BE2C (cell line): ENCODE measurements at regions not wholly inside any gene's neighbourhood (a gene's known extent, or its start where the extent isn't known, plus 50 kb on each side); places are given as distances from the start of the nearest gene placed in this dataset.

Experiments used
- DNase-seq: peaks from one replicate; pipeline ENCODE4 v3.0.0-alpha.2; 2020
- H3K27me3 ChIP-seq: fragments of 250-450 bp; sonication (Bioruptor Pico); 2 replicates; pipeline ENCODE4 v1.5.1; 2020; ENCODE audit warnings: mild to moderate bottlenecking
- H3K36me3 ChIP-seq: fragments of 250-450 bp; sonication (Bioruptor Pico); 2 replicates; pipeline ENCODE4 v1.5.1; 2020; ENCODE audit warnings: mild to moderate bottlenecking
- H3K4me1 ChIP-seq: fragments of 250-450 bp; sonication (Bioruptor Pico); 2 replicates; pipeline ENCODE4 v1.5.1; 2020
- H3K4me3 ChIP-seq: 2 replicates; pipeline ENCODE4 v1.5.1; 2011; ENCODE audit warnings: low read depth, low read length
- H3K9me3 ChIP-seq: fragments of 250-450 bp; sonication (Bioruptor Pico); 2 replicates; pipeline ENCODE4 v1.5.1; 2020
- CTCF ChIP-seq: IDR thresholded peaks from 2 replicates; pipeline ENCODE4 v1.5.1; 2012; ENCODE audit warnings: mild to moderate bottlenecking, low read depth, low read length

- Histone ChIP-seq H3K4me1 (no peaks in the 10 kb centered on the region), H3K27me3 (peaks cover 12% of the 10 kb centered on the region; the same call in 1 of the 2 replicates), H3K4me3 (no peak overlapping the region), H3K36me3 (no peaks in the 10 kb centered on the region), H3K9me3 (no peaks in the 10 kb centered on the region; the same call in none of the 2 replicates)
- no peak for DNase-seq
- no peak for TF ChIP-seq CTCF
Observed at GRCh38 chr12:111010916-111011657, 90.7 kb upstream of the MYL2 start.

- H3K36me3 ChIP-seq: no peaks in the 10 kb centered on the region
- H3K4me1 ChIP-seq: no peaks in the 10 kb centered on the region
- no peak for DNase-seq
- H3K27me3 ChIP-seq: peaks cover 9% of the 10 kb centered on the region; the same call in 1 of the 2 replicates
- no peak overlapping the region for H3K4me3 ChIP-seq
- no peaks in the 10 kb centered on the region; the same call in none of the 2 replicates for H3K9me3 ChIP-seq
- TF ChIP-seq CTCF: no peak
Observed at GRCh38 chr12:111010061-111010460, 89.7 kb upstream of the MYL2 start.

- Histone ChIP-seq H3K4me1 (no peaks in the 10 kb centered on the region), H3K27me3 (0 out of 2 replicates have a peak, but pooled peaks cover 4% of the 10 kb centered on the region), H3K4me3 (no peak overlapping the region), H3K9me3 (no peaks in the 10 kb centered on the region; the same call in none of the 2 replicates), H3K36me3 (no peaks in the 10 kb centered on the region)
- no peak for TF ChIP-seq CTCF
- DNase-seq: no peak
Observed at GRCh38 chr12:111006621-111007020, 86.2 kb upstream of the MYL2 start.

GRCh38 chr12:110998971-110999370 is 78.6 kb upstream of the MYL2 start:
- H3K36me3 ChIP-seq: no peaks in the 10 kb centered on the region
- H3K9me3 ChIP-seq: peaks cover 6% of the 10 kb centered on the region; the same call in 1 of the 2 replicates
- TF ChIP-seq CTCF: no peak

GRCh38 chr12:110998165-110998564 is 77.8 kb upstream of the MYL2 start:
- no peak for DNase-seq
- H3K4me3 ChIP-seq: no peak overlapping the region
- H3K36me3 ChIP-seq: no peaks in the 10 kb centered on the region
- H3K4me1 ChIP-seq: no peaks in the 10 kb centered on the region
- peaks cover 6% of the 10 kb centered on the region; the same call in 1 of the 2 replicates for H3K9me3 ChIP-seq
- TF ChIP-seq CTCF: no peak
- no peaks in the 10 kb centered on the region for H3K27me3 ChIP-seq

More at GRCh38 chr12:110998971-110999370, 78.6 kb upstream of the MYL2 start:
- no peak overlapping the region for H3K4me3 ChIP-seq
- no peaks in the 10 kb centered on the region for H3K27me3 ChIP-seq
- DNase-seq: no peak
- no peaks in the 10 kb centered on the region for H3K4me1 ChIP-seq

GRCh38 chr12:110996415-110996814 is 76.0 kb upstream of the MYL2 start:
- H3K36me3 ChIP-seq: no peaks in the 10 kb centered on the region
- no peaks in the 10 kb centered on the region for H3K27me3 ChIP-seq
- DNase-seq: no peak
- no peaks in the 10 kb centered on the region for H3K4me1 ChIP-seq
- peaks cover 6% of the 10 kb centered on the region; the same call in 1 of the 2 replicates for H3K9me3 ChIP-seq
- no peak overlapping the region for H3K4me3 ChIP-seq
- TF ChIP-seq CTCF: no peak
